Memory B cell (primary cell): ENCODE measurements at regions not wholly inside any gene's neighbourhood (a gene's known extent, or its start where the extent isn't known, plus 50 kb on each side); places are given as distances from the start of the nearest gene placed in this dataset.
"Not testable (repeated sequence)": the region's sequence is repeated elsewhere in the genome, so short reads cannot be mapped to it uniquely, and the experiment has no call there.

Source experiments
- ATAC-seq: fragments of 150-1000 bp; cut with Tn5 transposase; 2 replicates; pipeline ENCODE4 v1.10.0; 2021; ENCODE audit warnings: low read depth, mild to moderate bottlenecking, moderate library complexity
- DNase-seq, 2 donors: peaks; one replicate each; pipeline ENCODE4 v3.0.0; 2022; ENCODE audit warnings: low spot score in 2 of 2
- H3K27ac Mint-ChIP-seq: one replicate; pipeline ENCODE4 v1.8.0; 2022; ENCODE audit warnings: mild to moderate bottlenecking, moderate library complexity, mixed read lengths
- H3K27me3 Mint-ChIP-seq: one replicate; pipeline ENCODE4 v1.8.0; 2022; ENCODE audit warnings: mixed read lengths
- H3K36me3 Mint-ChIP-seq: one replicate; pipeline ENCODE4 v1.8.0; 2022; ENCODE audit warnings: mild to moderate bottlenecking, mixed read lengths
- H3K4me1 Mint-ChIP-seq: one replicate; pipeline ENCODE4 v1.8.0; 2022; ENCODE audit warnings: mixed read lengths
- H3K4me3 Mint-ChIP-seq: one replicate; pipeline ENCODE4 v1.8.0; 2022; ENCODE audit warnings: mild to moderate bottlenecking, moderate library complexity, mixed read lengths
- H3K9me3 Mint-ChIP-seq: one replicate; pipeline ENCODE4 v1.8.0; 2022; ENCODE audit warnings: mixed read lengths

- H3K9me3 Mint-ChIP-seq, H3K27ac Mint-ChIP-seq, H3K4me3 Mint-ChIP-seq, H3K4me1 Mint-ChIP-seq, H3K36me3 Mint-ChIP-seq, ATAC-seq, DNase-seq: not testable (repeated sequence)
- H3K27me3 Mint-ChIP-seq, result peaks cover 17% of the 10 kb centered on the region
Measured at GRCh38 chr22:27078064-27078463, 420.7 kb downstream of the MIAT start.

GRCh38 chr22:27080036-27080578, 422.7 kb downstream of the MIAT start:
- Mint-ChIP-seq H3K4me1 (peaks cover 2% of the 10 kb centered on the region), H3K36me3 (no peaks in the 10 kb centered on the region), H3K27me3 (peaks cover 14% of the 10 kb centered on the region), H3K4me3 (no peak overlapping the region), H3K27ac (no peak overlapping the region), H3K9me3 (peaks cover 3% of the 10 kb centered on the region)
- no peak for ATAC-seq
- DNase-seq, result no peak

- no peak overlapping the region for H3K27ac Mint-ChIP-seq
- H3K27me3 Mint-ChIP-seq, result peaks cover 19% of the 10 kb centered on the region
- H3K9me3 Mint-ChIP-seq, result peaks cover 2% of the 10 kb centered on the region
- no peak for ATAC-seq
- no peaks in the 10 kb centered on the region for H3K36me3 Mint-ChIP-seq
- no peak for DNase-seq
- H3K4me3 Mint-ChIP-seq, result no peak overlapping the region
- peaks cover 2% of the 10 kb centered on the region for H3K4me1 Mint-ChIP-seq
Measured at GRCh38 chr22:27080863-27081262, 423.5 kb downstream of the MIAT start.

DNA sequence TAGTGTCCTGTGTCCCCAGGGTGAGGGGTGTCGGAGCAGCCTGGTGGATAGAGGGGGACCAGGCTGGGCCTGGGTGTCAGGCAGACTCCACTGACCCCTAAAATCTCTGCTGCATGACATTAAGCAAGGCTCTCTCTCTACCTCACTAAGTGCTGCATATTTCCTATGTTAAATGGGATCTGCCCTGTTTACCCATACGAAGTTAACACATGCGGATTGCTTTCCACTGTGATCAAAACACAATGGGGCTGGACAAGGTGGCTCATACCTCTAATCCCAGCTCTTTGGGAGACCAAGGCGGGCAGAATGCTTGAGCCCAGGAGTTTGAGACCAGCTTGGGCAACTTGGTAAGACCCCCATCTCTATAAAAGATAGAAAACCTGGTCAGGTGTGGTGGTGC, 426.2 kb downstream of the MIAT start:
- Mint-ChIP-seq H3K27me3 (peaks cover 24% of the 10 kb centered on the region), H3K9me3 (peaks cover 3% of the 10 kb centered on the region), H3K36me3 (no peaks in the 10 kb centered on the region), H3K27ac (no peak overlapping the region), H3K4me3 (no peak overlapping the region), H3K4me1 (no peaks in the 10 kb centered on the region)
- no peak for DNase-seq
- ATAC-seq, result no peak

DNA sequence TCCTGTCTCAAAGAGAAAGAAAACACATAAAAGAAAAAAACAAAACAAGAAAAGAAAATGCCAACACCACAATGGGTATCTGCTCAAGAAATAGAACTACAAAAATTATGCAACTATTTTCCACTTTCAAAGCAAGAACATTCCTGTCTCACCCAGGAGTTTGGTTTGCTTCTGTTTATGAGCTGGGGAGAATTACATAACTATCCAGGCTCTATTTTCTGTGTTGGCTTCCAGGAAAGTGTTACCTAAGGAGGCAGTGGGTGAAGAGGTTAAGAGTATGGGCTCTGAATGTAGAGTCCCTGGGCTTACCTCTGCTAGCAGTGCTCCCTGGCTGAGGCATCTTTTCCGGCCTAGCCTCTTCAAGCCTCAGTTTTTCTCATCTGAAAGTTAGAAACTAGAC, 426.7 kb downstream of the MIAT start:
- Mint-ChIP-seq H3K27ac (no peak overlapping the region), H3K27me3 (peaks cover 24% of the 10 kb centered on the region), H3K4me3 (no peak overlapping the region), H3K4me1 (no peaks in the 10 kb centered on the region), H3K36me3 (no peaks in the 10 kb centered on the region), H3K9me3 (peaks cover 3% of the 10 kb centered on the region)
- DNase-seq, result no peak
- ATAC-seq, result no peak

DNA sequence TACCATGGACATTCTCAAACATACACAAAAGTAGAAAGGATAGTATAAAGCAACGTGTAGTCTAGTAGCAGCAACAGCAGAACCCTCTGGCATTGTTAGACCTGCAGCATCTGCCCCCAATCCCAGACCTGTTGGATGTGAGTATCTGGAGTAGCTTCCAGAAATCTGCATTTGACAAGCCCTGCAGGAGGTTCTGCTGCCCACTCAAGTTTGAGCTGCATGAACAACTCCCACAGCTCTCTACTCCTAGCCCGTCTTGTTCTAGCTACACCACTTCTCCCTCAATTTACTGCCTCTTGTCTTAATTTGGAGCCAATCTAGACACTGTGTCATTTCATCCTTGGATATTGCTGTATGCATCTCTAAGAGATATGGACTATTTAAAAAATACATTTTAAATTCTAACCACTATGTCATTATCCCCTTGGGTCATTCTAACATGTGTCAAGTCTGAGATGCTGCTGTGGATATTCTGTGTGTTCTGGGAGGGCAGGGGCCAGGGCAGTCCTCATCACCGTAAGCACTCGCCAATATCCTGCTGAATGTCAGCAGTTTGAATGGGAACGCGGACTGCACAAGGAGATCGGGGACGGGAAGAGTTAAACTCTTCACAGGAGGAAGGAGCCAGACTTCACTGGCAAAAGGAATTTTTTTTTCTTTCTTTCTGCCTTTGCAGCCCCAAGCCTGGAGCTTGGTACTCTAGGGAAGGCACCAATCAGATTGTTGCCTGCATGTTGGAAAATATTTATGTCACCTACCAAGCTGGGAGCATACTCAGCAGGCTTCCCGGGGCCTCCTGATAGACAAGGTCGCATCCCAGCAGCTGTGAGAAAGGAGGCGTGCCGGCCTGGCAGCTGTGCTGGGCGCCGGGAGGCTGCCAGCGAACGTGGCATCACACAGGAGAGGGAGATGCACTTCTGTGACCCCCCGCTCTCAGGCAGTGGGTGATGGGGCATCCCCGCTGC, 429.0 kb downstream of the MIAT start:
- Mint-ChIP-seq H3K36me3 (no peaks in the 10 kb centered on the region), H3K27me3 (peaks cover 18% of the 10 kb centered on the region), H3K27ac (no peak overlapping the region), H3K4me3 (no peak overlapping the region), H3K9me3 (peaks cover 3% of the 10 kb centered on the region), H3K4me1 (no peaks in the 10 kb centered on the region)
- ATAC-seq (no peak), DNase-seq (no peak)

DNA sequence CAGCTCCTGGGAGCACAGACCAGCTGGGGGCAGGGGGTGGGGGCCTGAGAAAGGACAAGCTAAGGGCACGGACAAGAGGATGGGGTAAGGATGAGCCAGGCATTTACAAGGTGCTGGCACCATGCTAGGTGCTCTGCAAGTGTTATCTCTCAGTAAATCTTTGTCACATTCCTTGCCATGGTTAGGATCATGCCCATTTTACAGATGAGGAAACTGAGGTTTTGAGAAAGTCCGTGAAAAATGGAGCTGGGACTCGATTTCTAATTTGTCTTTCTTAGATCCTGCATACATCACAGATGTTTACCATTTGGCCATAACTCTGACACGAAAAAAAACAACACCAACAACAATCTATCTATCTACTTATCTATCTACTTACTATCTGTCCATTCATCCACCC, 429.7 kb downstream of the MIAT start:
- Mint-ChIP-seq H3K4me3 (no peak overlapping the region), H3K9me3 (peaks cover 3% of the 10 kb centered on the region), H3K4me1 (no peaks in the 10 kb centered on the region), H3K27me3 (peaks cover 15% of the 10 kb centered on the region), H3K36me3 (no peaks in the 10 kb centered on the region), H3K27ac (no peak overlapping the region)
- DNase-seq (no peak), ATAC-seq (no peak)

- Mint-ChIP-seq H3K27me3 (peaks cover 12% of the 10 kb centered on the region), H3K27ac (no peak overlapping the region), H3K9me3 (peaks cover 3% of the 10 kb centered on the region), H3K4me3 (no peak overlapping the region), H3K36me3 (no peaks in the 10 kb centered on the region), H3K4me1 (no peaks in the 10 kb centered on the region)
- ATAC-seq, result no peak
- no peak for DNase-seq
Measured at GRCh38 chr22:27088026-27088425, 430.6 kb downstream of the MIAT start.

GRCh38 chr22:27089264-27089663, 431.9 kb downstream of the MIAT start:
- no peak for DNase-seq
- H3K4me1 Mint-ChIP-seq, result no peaks in the 10 kb centered on the region
- H3K27me3 Mint-ChIP-seq, result peaks cover 10% of the 10 kb centered on the region
- no peak for ATAC-seq
- no peak overlapping the region for H3K4me3 Mint-ChIP-seq
- no peak overlapping the region for H3K27ac Mint-ChIP-seq
- no peaks in the 10 kb centered on the region for H3K36me3 Mint-ChIP-seq
- H3K9me3 Mint-ChIP-seq, result peaks cover 3% of the 10 kb centered on the region

DNA sequence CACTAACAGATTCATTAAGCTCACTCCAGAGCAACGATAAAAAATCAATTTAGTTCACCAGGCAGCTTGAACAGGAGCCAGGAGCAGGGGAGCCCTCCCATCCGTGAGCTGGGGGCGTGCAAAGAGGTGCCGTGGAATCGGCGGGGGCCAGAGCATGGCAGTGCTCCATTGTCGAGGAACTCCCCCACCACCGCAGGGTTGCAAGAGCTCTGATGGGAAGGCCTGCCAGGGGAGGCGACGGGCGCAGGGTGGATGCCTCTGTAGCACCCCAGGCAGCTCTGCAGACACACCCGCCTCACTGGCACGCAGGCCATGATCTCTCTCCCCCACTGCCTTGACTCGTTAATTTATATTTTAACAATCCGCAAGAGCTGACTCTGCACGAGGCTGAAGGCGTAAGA, 433.2 kb downstream of the MIAT start:
- no peak overlapping the region for H3K4me3 Mint-ChIP-seq
- no peak for ATAC-seq

DNA sequence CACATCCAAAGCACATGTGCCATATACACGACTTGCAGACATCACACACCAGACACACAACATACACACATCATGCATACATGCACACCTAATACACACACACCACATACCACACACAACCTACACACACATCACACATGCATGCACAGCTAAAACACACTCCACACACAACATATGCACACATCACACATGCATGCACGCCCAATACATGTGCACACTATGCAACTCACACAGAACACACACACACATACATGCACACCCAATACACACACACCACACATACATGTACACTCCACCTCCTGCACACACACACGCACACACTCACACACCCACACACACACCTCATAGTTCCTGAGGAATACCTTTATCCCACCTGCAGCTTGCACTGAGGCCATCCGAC, 436.0 kb downstream of the MIAT start:
- ATAC-seq (no peak), DNase-seq (no peak)
- no peaks in the 10 kb centered on the region for H3K4me1 Mint-ChIP-seq
- no peaks in the 10 kb centered on the region for H3K27me3 Mint-ChIP-seq
- H3K27ac Mint-ChIP-seq, result no peak overlapping the region
- H3K36me3 Mint-ChIP-seq, result no peaks in the 10 kb centered on the region
- H3K4me3 Mint-ChIP-seq, result no peak overlapping the region
- peaks cover 1% of the 10 kb centered on the region for H3K9me3 Mint-ChIP-seq

More for the DNA sequence above, 433.2 kb downstream of the MIAT start:
- Mint-ChIP-seq H3K36me3 (no peaks in the 10 kb centered on the region), H3K27ac (no peak overlapping the region), H3K4me1 (no peaks in the 10 kb centered on the region), H3K9me3 (peaks cover 4% of the 10 kb centered on the region), H3K27me3 (peaks cover 5% of the 10 kb centered on the region)
- DNase-seq, result no peak

DNA sequence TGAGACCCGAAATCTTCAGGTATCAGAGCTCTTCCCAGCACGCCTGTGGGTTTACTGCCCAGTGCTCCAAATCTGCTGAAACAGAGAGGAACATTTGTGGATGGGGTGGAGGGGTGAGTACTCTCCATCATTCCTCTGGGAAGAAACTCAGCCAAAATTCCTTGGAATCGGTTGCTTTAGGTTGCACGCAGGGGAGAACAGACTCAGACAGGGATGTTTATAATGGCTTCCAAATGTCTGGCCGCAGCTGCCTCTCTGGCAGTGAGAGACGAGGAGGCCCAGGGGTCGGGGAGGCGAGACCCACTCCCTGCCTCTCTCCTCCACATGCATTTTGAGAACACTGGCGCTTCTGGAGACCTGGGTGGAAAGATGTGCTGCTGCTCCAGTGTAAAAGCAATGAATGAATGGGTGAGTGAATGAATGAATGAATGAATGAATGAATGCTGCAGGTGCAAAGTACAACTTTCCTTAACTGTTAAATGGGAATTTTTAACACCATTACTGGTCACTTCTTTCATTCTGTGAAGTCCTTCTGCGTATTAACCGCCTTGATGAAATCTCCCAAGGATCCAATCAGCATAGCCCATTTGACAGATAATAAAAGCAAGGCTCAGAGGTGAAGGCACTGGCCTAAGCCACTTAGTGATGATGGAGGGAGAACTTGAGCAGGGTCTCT, 437.4 kb downstream of the MIAT start:
- peaks cover 4% of the 10 kb centered on the region for H3K27me3 Mint-ChIP-seq
- H3K4me1 Mint-ChIP-seq, result no peaks in the 10 kb centered on the region
- H3K4me3 Mint-ChIP-seq, result no peak overlapping the region
- H3K9me3 Mint-ChIP-seq, result peaks cover 1% of the 10 kb centered on the region
- no peak overlapping the region for H3K27ac Mint-ChIP-seq
- ATAC-seq (no peak), DNase-seq (no peak)
- no peaks in the 10 kb centered on the region for H3K36me3 Mint-ChIP-seq

GRCh38 chr22:27097506-27097905, 440.1 kb downstream of the MIAT start:
- ATAC-seq (no peak), DNase-seq (no peak)
- Mint-ChIP-seq H3K36me3 (no peaks in the 10 kb centered on the region), H3K27ac (no peak overlapping the region), H3K4me1 (no peaks in the 10 kb centered on the region), H3K27me3 (peaks cover 14% of the 10 kb centered on the region), H3K9me3 (peaks cover 1% of the 10 kb centered on the region), H3K4me3 (no peak overlapping the region)

DNA sequence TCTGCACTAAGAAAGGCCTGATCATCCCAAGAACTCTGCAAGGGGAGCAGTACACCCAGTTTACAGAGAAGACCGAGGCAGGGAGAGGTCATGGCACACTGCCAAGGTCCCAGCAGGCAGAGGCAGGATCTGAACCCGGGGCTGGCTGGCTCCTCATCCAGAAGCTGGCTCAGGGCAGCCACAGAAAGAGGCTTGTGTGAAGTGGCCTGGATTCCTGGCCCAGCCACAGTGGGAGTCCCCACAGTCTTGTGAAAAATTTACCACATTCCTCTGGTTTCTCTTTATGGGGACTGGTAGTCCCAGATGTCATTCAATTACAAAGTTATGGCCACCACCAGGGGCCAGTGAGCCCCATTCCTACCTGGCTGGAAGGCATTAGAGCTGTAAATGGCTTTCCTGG, 440.5 kb downstream of the MIAT start:
- no peak for DNase-seq
- no peak for ATAC-seq
- Mint-ChIP-seq H3K27me3 (peaks cover 14% of the 10 kb centered on the region), H3K4me1 (no peaks in the 10 kb centered on the region), H3K9me3 (peaks cover 1% of the 10 kb centered on the region), H3K36me3 (no peaks in the 10 kb centered on the region), H3K4me3 (no peak overlapping the region), H3K27ac (no peak overlapping the region)
